ENCODE measurements at regions not wholly inside any gene's neighbourhood (a gene's known extent, or its start where the extent isn't known, plus 50 kb on each side); places are given as distances from the start of the nearest gene placed in this dataset.
"Not testable (repeated sequence)": the region's sequence is repeated elsewhere in the genome, so short reads cannot be mapped to it uniquely, and the experiment has no call there.

- DNase-seq (ENCODE audit: low spot score): no peak
These were observed 315.1 kb downstream of the THBS2 start for GRCh38 chr6:168938546-168938945.

GRCh38 chr6:168937054-168937453 is 316.6 kb downstream of the THBS2 start:
- peak; percentile 3 for DNase-seq (ENCODE audit: low spot score)

- DNase-seq (ENCODE audit: low spot score): no peak
These were observed 318.0 kb downstream of the THBS2 start for GRCh38 chr6:168935628-168936010.

DNA sequence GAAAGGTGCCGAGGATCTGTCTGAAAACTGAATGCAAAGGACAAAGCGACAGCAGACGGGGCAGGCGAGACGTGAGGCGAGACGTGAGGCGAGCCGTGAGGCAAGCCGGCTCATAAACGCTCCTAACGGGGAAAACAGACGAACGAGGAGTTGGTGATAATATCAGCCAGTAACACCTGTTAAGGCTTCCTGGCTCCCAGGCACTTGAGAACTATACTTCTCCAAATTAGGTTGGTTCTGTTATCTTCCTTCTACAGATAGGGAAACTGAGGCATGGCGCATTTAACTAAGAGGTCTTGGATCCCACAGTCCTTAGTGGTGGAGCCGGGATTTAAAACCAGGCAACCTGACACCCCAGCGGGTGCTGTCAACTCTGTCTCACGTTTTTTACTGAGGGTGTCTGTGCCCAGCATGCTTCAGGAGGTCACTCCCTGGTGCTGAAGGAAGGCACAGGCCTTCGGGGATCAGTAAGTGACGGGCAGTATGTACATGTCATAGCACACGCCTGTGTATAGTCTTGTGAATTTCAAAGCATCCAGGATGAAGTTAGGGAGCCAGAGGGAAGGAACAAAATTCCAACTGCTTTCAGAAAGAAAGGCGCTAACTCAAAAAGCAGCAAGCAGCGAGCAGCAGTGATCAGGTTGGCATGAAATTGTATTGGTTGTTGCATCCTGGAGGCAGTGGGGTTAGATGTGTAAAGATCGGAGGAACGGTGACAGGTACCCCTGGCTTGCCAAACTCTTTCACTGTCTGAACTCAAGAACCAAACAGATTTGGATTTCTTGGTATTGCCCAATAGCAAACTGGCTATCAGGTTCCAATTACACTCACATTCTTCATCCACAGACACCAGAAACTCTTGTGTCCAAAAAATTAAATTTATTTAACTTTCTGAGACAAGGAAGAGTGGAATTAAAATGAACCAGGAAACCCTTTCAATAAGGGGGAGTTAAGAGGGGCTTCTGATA is 318.7 kb downstream of the THBS2 start:
- no peak for DNase-seq (ENCODE audit: low spot score)

DNA sequence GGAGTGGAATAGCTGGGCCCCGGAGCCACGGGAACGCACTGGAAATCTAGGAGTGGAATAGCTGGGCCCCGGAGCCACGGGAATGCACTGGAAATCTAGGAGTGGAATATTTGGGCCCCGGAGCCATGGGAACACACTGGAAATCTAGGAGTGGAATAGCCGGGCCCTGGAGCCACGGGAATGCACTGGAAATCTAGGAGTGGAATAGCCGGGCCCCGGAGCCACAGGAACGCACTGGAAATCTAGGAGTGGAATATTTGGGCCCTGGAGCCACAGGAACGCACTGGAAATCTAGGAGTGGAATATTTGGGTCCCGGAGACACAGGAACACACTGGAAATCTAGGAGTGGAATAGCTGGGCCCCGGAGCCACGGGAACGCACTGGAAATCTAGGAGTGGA is 321.5 kb downstream of the THBS2 start:
- DNase-seq (ENCODE audit: low spot score): not testable (repeated sequence)

- DNase-seq (ENCODE audit: low spot score): not testable (repeated sequence)
These were observed 322.6 kb downstream of the THBS2 start for GRCh38 chr6:168931072-168931471.

DNA sequence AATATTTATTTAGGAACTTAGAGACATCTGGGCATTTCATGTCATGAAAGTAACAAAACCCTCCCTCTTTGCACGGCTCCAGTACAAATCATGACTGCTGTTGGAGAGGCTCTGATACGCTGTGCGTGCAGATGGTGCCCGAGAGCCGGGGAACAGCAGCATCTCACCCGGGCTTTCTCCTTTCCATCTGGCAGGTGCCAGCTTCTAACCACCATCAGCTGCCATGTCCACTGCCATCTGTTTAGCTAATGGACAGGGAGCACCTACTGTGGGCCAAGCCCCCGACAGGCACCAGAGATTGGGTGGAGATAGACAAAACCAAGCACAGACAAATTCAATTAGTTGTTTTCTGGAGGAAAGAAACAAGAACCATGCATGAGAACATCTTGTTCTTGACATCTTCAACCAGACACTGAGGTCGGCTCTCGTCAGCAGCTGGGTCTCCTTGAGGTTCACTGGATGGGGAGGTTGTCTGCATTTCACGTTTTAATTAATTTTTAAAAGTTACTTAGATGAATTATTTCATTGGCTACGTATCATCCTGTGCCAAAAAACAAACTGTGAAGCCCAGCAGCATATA is 323.7 kb downstream of the THBS2 start:
- no peak for DNase-seq (ENCODE audit: low spot score)

DNA sequence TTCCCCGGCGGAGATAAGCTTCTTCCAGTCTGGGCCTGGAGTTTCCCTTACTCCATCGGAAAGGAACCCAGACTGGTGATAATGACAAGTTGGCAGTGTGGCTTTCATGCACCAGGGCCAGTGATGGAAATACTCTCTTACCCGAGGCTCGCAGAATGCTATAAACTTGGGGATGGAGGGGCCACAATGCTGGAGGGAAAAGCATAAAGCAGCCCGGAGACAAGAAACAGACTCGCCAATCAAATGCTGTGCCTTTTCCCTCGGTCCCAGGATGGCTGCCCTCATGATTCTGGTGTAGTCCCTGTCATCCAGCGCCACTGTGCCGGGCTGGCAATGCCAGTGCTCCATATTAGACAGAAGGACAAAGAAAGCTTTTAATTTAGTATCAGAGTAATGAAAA is 325.6 kb downstream of the THBS2 start:
- DNase-seq (ENCODE audit: low spot score): no peak

DNA sequence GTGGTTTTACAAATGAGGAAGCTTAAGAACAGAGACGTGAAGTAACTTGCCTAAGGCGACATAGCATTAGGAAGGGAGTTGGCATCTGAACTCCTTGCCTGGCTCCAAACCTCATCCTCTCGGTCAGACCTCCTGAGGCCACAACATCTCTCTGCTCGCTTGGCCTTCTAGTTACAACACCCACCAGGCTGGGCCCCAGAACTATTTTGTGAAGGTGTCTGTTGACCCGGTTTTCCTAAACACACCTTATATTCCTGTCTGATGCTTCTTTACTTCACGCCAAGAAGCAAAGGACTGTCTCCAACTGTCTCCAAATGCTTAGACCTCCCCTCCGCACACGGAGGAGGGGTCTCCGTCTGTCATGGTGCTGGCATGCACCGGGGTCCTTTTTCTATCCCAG is 326.6 kb downstream of the THBS2 start:
- no peak for DNase-seq (ENCODE audit: low spot score)

- no peak for DNase-seq (ENCODE audit: low spot score)
These were observed 327.3 kb downstream of the THBS2 start for GRCh38 chr6:168926306-168926705.

- DNase-seq (ENCODE audit: low spot score): no peak
These were observed 328.0 kb downstream of the THBS2 start for GRCh38 chr6:168925671-168926070.

- DNase-seq (ENCODE audit: low spot score): no peak
These were observed 330.5 kb downstream of the THBS2 start for GRCh38 chr6:168923171-168923570.

- DNase-seq (ENCODE audit: low spot score): no peak
These were observed 331.2 kb downstream of the THBS2 start for GRCh38 chr6:168922436-168922835.

- DNase-seq (ENCODE audit: low spot score): no peak
These were observed 333.4 kb downstream of the THBS2 start for GRCh38 chr6:168920289-168920688.

DNA sequence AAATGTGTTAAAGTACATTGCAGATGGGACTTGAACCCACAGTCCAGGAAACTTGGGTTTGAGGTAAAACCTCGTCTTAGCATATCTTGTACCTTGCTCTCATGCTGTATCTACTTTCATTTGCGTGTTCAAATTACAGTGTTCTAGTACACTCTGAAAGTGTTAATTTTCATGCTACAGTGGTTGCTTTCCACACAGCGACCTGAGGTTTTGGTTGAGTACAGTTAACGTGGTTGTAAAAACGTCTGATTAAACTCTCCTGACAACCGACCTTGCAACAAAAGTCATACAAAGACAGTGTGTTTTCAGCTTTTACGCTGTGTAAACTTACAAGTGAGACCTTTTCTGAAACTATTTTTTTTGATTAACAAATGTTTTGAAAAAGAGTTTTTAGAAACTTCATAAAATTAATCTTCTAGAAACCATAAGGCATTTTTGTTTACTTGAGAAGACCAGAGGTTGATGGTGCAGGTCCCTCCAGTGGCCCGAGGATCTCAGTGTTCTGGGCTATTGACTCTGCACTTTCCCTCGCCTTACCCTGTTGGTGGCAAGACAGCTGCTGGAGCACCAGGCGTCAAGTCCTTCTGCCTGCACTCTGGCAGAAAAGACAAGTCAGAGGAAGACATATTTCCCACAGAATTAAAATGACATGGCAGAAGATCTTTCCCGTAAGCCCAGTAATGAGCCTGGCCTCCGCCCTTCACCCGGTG is 334.0 kb downstream of the THBS2 start:
- DNase-seq (ENCODE audit: low spot score): no peak

DNA sequence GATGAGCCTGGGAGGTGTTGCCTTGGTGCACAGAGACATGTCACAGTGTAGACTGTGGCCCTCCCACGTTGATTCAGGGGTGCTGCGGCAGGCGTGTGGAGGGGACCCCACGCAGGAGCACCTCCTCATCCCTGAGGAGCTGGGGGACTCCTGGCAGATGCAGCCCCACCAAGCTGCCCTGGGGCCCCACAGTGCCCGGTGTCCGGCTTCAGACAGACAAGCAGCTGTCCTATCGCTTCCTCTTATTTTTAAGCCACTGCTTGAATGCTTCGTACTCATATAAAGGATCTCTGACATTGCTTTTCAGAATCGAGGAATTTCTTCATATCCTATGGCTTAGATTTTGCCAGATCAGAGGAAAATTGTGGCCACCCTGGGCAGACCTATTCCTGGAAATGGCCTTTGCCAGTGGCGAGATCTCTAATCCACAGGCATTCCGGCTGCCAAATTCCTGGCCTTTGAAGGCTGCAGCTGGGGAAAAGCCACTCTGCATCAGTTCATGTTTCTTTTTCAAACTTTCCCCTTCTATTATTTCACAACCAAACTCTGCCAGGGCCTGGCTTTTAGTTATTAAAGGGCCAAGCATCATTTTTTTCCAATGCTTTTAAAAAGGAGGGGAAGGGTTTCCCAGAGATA is 337.0 kb downstream of the THBS2 start:
- no peak for DNase-seq (ENCODE audit: low spot score)

DNA sequence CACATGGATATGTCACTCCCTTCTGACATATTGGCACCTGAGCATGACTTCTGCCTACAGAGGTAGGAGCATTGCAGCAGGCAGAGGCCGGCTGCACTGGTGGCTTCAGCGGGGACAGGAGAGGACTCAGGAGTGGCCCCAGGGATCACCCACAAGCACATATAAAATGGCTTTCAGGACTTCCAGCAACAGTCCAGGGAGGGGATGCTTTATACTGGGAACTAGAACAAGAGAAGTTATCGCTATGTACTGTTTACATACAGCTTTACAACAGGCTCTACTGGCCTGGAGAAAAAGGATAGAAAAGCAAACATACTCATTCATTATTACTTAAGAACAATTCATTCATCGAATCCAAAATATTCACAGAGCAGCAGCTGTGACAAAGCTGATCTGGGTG is 337.8 kb downstream of the THBS2 start:
- DNase-seq (ENCODE audit: low spot score): no peak

GRCh38 chr6:168915242-168915641 is 338.4 kb downstream of the THBS2 start:
- no peak for DNase-seq (ENCODE audit: low spot score)

- DNase-seq (ENCODE audit: low spot score): no peak
These were observed 339.7 kb downstream of the THBS2 start for GRCh38 chr6:168913866-168914469.

DNA sequence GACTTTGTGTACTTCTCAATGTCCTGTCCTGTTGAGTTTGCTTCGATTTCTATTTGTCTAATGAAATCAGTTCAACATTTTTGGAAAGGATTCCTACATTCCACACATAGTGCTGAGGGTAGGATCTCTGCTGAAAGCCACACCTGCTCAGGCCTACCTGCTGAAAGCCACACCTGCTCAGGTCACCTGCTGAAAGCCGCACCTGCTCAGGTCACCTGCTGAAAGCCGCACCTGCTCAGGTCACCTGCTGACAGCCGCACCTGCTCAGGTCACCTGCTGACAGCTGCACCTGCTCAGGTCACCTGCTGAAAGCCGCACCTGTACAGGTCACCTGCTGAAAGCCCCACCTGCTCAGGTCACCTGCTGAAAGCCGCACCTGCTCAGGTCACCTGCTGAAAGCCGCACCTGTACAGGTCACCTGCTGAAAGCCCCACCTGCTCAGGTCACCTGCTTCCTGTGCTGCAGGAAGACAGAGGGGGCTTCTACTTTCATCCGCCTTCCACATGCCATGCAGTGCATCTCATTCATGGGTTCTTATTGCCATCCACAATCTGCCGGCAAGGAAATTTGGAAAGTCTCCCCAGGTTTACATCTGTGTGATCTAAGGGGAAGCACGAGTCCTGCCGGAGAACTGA is 340.3 kb downstream of the THBS2 start:
- not testable (repeated sequence) for DNase-seq (ENCODE audit: low spot score)

DNA sequence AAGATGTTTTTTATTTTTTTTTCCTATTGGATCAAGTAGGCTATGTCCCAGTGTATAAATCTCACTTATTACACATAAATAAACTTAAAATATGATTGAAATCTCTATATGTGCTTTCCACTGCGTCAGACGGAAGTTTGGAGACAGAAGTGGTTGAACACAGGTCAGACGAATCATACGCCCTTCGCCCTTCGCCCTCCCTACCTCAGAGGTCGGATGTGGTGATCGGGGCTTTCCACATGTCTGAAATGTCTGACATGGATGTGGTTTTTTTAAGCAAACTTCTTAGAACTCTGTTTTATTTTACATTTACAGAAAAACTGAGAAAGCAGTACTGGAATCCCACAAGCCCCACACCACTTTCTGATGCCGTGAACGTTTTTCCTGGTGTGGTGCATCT is 344.4 kb downstream of the THBS2 start:
- DNase-seq (ENCODE audit: low spot score): no peak

- DNase-seq (ENCODE audit: low spot score): no peak
These were observed 344.8 kb downstream of the THBS2 start for GRCh38 chr6:168908887-168909286.

Data from LoVo (cell line).